ENCODE measurements at regions not wholly inside any gene's neighbourhood (a gene's known extent, or its start where the extent isn't known, plus 50 kb on each side); places are given as distances from the start of the nearest gene placed in this dataset.
"Not testable (repeated sequence)": the region's sequence is repeated elsewhere in the genome, so short reads cannot be mapped to it uniquely, and the experiment has no call there.

GRCh38 chr5:63085561-63085960, 506.9 kb downstream of the LRRC70 start:
- DNase-seq, result no peak

GRCh38 chr5:63083689-63084088, 505.1 kb downstream of the LRRC70 start:
- DNase-seq, result not testable (repeated sequence)

GRCh38 chr5:63081402-63081801, 502.8 kb downstream of the LRRC70 start:
- DNase-seq, result no peak

GRCh38 chr5:63070001-63070400, 491.4 kb downstream of the LRRC70 start:
- no peak for DNase-seq

GRCh38 chr5:63055421-63055820, 476.8 kb downstream of the LRRC70 start:
- DNase-seq, result no peak

GRCh38 chr5:63053019-63053638, 474.5 kb downstream of the LRRC70 start:
- DNase-seq, result no peak

GRCh38 chr5:63050916-63051315, 472.3 kb downstream of the LRRC70 start:
- DNase-seq, result no peak

GRCh38 chr5:63049935-63050334, 471.3 kb downstream of the LRRC70 start:
- DNase-seq, result no peak

- no peak for DNase-seq
Measured at GRCh38 chr5:63043792-63044191, 465.2 kb downstream of the LRRC70 start.

- no peak for DNase-seq
Measured at GRCh38 chr5:63032343-63032742, 453.7 kb downstream of the LRRC70 start.

- DNase-seq, result no peak
Measured at GRCh38 chr5:63029891-63030290, 451.3 kb downstream of the LRRC70 start.

- no peak for DNase-seq
Measured at GRCh38 chr5:63025679-63026078, 447.1 kb downstream of the LRRC70 start.

- no peak for DNase-seq
Measured at GRCh38 chr5:63022403-63022802, 443.8 kb downstream of the LRRC70 start.

- DNase-seq, result no peak
Measured at GRCh38 chr5:63011158-63011557, 432.5 kb downstream of the LRRC70 start.

- DNase-seq, result no peak
Measured at GRCh38 chr5:63008195-63008594, 429.6 kb downstream of the LRRC70 start.

- DNase-seq, result not testable (repeated sequence)
Measured at GRCh38 chr5:62994842-62995241, 416.2 kb downstream of the LRRC70 start.

GRCh38 chr5:62985749-62986148, 407.1 kb downstream of the LRRC70 start:
- DNase-seq, result no peak

GRCh38 chr5:62982348-62982747, 403.7 kb downstream of the LRRC70 start:
- DNase-seq, result no peak

- DNase-seq, result no peak
Measured at GRCh38 chr5:62980884-62981283, 402.3 kb downstream of the LRRC70 start.

GRCh38 chr5:62979472-62979871, 400.9 kb downstream of the LRRC70 start:
- DNase-seq, result no peak

GRCh38 chr5:62977661-62978060, 399.0 kb downstream of the LRRC70 start:
- DNase-seq, result peak in 1 of 2 experiments; percentile 1

GRCh38 chr5:62974623-62975022, 396.0 kb downstream of the LRRC70 start:
- DNase-seq, result no peak

GRCh38 chr5:62969409-62970120, 390.9 kb downstream of the LRRC70 start:
- no peak for DNase-seq

GRCh38 chr5:62964428-62964827, 385.8 kb downstream of the LRRC70 start:
- no peak for DNase-seq

GRCh38 chr5:62960781-62961180, 382.2 kb downstream of the LRRC70 start:
- DNase-seq, result no peak
